Choroid plexus epithelial cell (primary cell): ENCODE measurements at regions not wholly inside any gene's neighbourhood (a gene's known extent, or its start where the extent isn't known, plus 50 kb on each side); places are given as distances from the start of the nearest gene placed in this dataset.

Experiments
- DNase-seq: peaks from one replicate; pipeline ENCODE4 v3.0.0-alpha.2; 2010; ENCODE audit warnings: low read depth
- H3K4me3 ChIP-seq: 2 replicates; pipeline ENCODE4 v1.5.1; 2011; ENCODE audit warnings: low read depth, mild to moderate bottlenecking, control low read depth, low read length, moderate library complexity
- TF ChIP-seq, protein P1 (sequence below): conservative IDR thresholded peaks from 2 replicates; pipeline ENCODE4 v1.5.1; 2011; ENCODE audit warnings: low read depth, mild to moderate bottlenecking, control low read depth, inconsistent platforms, low read length, moderate library complexity

DNA sequence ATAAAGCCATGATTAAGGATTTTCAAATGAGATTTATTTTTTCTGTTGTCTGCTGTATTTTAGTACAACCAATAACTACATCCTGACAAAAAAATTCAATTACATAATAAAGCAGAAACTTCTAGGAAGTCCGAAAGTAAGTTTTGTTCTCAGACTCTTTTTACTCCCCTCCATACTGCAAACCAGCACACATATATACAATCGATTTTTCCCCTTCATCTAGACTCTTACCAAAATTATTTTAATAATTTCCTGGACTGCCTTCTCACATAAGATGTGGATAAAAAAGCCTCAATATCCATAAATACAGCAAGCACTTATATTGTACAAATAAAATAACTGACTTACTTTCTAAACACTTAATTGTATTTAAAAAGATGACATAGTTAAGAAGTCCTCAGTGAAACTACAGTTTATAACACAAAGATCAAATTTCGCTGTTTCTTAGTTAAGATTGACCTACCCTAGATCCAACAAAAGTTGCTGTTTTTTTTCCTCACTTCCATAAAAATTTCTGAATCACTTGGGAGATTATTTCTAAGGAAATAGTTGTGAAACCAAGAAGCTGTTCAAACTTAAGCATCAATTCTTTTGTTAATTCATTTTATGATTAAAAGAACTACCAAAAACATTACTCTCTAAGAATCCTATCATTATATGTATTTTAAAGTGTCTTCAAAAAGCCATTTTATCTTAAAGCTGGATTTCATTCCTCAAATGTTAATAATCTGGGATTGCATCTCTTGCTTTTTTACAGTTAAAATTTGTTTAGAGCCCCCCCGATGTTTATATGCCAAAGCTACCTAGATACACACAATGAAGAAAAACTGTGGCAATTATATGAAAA is 74.7 kb upstream of the IFNE start:
- TF ChIP-seq, protein P1, sequence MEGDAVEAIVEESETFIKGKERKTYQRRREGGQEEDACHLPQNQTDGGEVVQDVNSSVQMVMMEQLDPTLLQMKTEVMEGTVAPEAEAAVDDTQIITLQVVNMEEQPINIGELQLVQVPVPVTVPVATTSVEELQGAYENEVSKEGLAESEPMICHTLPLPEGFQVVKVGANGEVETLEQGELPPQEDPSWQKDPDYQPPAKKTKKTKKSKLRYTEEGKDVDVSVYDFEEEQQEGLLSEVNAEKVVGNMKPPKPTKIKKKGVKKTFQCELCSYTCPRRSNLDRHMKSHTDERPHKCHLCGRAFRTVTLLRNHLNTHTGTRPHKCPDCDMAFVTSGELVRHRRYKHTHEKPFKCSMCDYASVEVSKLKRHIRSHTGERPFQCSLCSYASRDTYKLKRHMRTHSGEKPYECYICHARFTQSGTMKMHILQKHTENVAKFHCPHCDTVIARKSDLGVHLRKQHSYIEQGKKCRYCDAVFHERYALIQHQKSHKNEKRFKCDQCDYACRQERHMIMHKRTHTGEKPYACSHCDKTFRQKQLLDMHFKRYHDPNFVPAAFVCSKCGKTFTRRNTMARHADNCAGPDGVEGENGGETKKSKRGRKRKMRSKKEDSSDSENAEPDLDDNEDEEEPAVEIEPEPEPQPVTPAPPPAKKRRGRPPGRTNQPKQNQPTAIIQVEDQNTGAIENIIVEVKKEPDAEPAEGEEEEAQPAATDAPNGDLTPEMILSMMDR = no peak
- H3K4me3 ChIP-seq = peak overlapping the region; percentile 86
- no peak for DNase-seq

DNA sequence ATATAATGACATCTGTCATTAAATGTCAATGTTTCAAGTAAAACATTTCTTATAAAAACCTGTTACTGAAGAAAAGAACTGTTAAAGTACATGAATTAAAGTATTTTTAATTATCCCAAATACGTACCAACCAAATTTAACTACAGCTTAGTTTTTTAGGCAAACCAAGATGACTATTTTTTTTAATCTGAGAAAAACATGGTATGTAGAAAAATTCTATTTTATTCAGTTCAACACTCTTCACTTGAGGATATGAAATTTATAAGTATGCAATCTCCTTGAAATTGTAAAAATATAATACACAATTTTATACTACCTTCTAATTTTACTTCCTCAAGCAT is 75.3 kb upstream of the IFNE start:
- peak overlapping the region; percentile 86 for H3K4me3 ChIP-seq
- TF ChIP-seq, protein P1 = no peak
- no peak for DNase-seq

DNA sequence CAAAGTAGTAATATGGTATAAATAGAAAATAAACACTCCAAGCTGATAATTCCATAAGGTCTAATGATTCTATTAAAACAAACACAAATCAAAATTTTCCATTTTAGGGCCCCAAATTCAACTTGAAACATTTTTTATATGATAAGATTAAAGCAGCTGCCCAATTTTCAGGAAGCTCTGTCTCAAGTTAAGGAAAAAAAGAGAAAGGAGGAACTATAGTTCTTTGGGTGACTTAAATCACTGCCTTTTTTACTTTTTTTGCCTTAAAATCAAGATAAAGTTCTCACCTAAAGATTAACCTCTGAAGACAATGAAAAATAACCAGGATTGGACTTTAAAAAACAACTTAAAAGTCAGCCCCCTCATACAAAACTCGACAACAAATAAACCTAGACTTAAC is 76.0 kb upstream of the IFNE start:
- H3K4me3 ChIP-seq = peak overlapping the region; percentile 86
- TF ChIP-seq, protein P1 = no peak
- DNase-seq = no peak

DNA sequence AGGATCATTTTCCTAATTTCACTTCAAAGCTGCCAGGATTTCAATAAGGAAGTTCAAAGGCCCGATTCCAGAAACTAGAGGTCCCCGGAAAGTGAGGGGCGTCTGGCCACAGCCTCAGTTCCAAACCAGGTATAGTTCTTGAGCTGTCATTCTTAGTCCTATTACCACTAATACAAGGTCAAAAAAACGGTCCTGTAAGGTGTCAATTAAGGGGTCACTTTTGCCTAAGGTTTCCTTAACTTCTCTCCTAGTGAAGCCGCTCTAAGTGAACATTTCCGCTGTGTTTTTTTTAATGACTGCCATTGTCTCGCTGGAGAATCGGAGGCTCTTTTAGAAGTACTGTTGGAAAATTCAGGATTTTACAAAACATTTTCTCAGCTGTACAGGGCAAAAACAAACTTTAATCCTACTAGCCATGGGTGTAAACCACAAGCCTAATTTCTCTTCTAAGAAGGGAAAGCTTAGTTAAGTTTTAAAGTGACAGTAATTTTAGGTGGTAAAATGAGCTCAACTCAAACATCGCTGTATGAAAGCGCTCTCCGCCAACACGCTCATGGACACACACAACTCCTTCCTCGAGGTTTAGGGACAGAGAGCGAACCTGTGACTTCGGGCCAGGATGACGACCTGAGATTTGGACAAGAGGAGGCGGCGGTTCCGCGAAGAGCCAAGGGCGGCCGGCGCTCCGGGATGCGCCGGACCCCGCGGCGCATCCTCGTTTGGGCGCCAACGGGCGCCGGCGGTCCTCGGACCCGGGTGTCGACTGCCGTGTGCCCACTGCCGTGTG is 76.7 kb upstream of the IFNE start:
- peak; percentile 48 for DNase-seq
- H3K4me3 ChIP-seq = peak overlapping the region; percentile 86

DNA sequence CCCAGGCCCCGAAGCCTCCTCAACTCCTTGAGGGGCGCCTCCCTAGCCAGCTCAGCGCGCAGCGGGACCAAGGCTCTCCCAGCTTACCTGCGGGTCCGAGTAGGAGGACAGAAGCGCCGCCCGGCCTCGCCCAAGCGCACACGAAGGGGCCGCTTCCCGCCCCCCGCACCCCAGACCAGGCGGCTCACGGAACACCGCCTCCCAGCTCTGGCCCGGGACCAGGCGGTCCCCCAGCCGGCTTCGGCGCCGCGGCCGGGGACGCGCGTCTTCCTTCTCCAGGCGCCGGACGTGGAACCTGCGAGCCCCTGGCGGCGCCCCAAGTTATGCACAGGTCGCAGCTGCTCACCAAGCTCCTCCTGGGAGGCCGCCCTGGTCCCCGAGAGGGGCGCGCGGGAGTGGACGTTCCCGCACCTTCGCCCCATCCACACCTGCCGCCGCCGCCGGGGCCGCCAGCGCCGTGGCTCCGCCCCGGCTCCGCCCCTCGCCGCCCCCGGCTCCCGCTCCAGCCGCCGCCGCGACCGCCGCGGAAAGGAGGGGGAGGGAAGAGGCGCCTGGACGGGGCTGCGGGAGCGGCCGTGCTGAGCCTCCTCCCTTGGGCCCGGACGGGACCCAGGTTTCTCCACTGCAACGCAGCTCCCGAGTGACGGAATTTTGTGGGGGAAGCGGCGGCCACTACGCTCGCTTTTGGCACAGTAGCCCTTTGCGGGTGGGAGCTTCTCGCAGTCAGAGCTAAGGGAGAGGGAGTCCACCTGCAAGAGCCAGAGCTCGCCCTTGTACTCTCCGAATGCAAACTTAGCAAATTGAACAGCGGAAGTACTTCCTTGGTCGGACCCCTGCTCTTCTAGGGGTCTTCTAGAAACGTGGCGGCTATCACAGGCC is 77.5 kb upstream of the IFNE start:
- peak overlapping the region; percentile 86 for H3K4me3 ChIP-seq
- peak; percentile 55 for DNase-seq
- TF ChIP-seq, protein P1 = peak; percentile 10

More for the DNA sequence above, 76.7 kb upstream of the IFNE start:
- TF ChIP-seq, protein P1 = no peak

DNA sequence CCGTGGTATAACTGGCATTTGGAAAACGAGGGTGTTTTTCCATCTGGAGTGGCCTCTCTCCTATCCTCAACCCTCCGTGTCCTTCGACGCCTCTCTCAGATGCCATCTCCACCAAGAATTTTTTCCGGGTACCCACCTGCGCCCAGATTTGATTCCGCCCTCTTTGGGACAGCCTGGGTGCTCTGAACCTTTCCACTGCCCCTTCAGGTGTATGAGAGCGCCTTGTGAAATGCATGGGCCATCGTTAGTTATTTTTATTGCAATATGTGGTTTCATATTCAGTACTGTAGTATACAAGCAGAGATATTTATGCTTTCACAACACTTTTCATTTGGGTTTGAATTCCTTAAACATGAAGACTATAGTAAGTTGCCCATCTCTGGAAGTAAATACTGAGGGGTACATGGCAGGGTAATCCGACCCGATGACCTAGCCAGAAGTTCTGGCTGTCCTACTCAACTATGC is 78.2 kb upstream of the IFNE start:
- peak overlapping the region; percentile 86 for H3K4me3 ChIP-seq
- TF ChIP-seq, protein P1 = no peak
- no peak for DNase-seq
